ENCODE measurements at regions not wholly inside any gene's neighbourhood (a gene's known extent, or its start where the extent isn't known, plus 50 kb on each side); places are given as distances from the start of the nearest gene placed in this dataset.

GRCh38 chr1:113281550-113281949 lies 108.8 kb upstream of the MAGI3 start:
- H3K4me1 ChIP-seq = peaks cover 49 to 80% of the 10 kb centered on the region in 2 donors
- peak; percentile 29 to 34 for DNase-seq

GRCh38 chr1:113282008-113282892 lies 108.1 kb upstream of the MAGI3 start:
- Histone ChIP-seq H3K4me1 (peaks cover 42 to 73% of the 10 kb centered on the region in 2 donors), H3K9me3 (no peaks in the 10 kb centered on the region), H3K27me3 (no peaks in the 10 kb centered on the region), H3K36me3 (no peaks in the 10 kb centered on the region), H3K4me3 (replicated peaks in 1 of 3) (no peak overlapping the region), H3K27ac (peak overlapping the region; percentile 18 to 84 (median 80))
- intact Hi-C loops (cut with DNase I) = no loop called here
- 77 to 82% methylated on average over 3 of the region's 3 CpGs for WGBS, 2 donors
- TF ChIP-seq CTCF (IDR thresholded peaks at IDR 0.05) = no peak
- TF ChIP-seq POLR2A (IDR thresholded peaks at IDR 0.05) = no peak
- DNase-seq = no peak

More at GRCh38 chr1:113281550-113281949, 108.8 kb upstream of the MAGI3 start:
- Histone ChIP-seq H3K4me3 (replicated peaks in 1 of 3) (no peak overlapping the region), H3K9me3 (no peaks in the 10 kb centered on the region), H3K27ac (peak overlapping the region; percentile 4 to 84 (median 80)), H3K36me3 (no peaks in the 10 kb centered on the region), H3K27me3 (no peaks in the 10 kb centered on the region)
- intact Hi-C loops (cut with DNase I) = no loop called here
- TF ChIP-seq CTCF (IDR thresholded peaks at IDR 0.05) (no peak), POLR2A (IDR thresholded peaks at IDR 0.05) (no peak)

- WGBS, 2 donors = 85 to 88% methylated on average over 11 of the region's 11 CpGs
- no peak overlapping the region for H3K4me3 ChIP-seq (replicated peaks in 1 of 3)
- H3K36me3 ChIP-seq = no peaks in the 10 kb centered on the region
- intact Hi-C loops (cut with DNase I) = no loop called here
- H3K4me1 ChIP-seq = peaks cover 41 to 67% of the 10 kb centered on the region in 2 donors
- no peak for DNase-seq
- no peak for TF ChIP-seq CTCF (IDR thresholded peaks at IDR 0.05)
- TF ChIP-seq POLR2A (IDR thresholded peaks at IDR 0.05) = no peak
- H3K27ac ChIP-seq = peak overlapping the region; percentile 18 to 84 (median 80)
- H3K9me3 ChIP-seq = no peaks in the 10 kb centered on the region
- no peaks in the 10 kb centered on the region for H3K27me3 ChIP-seq
Measured at GRCh38 chr1:113282893-113283285, 107.4 kb upstream of the MAGI3 start.

- H3K27ac ChIP-seq = peak overlapping the region; percentile 74 to 84 (median 80)
- intact Hi-C loops (cut with DNase I) = no loop called here
- peak; percentile 53 to 56 for DNase-seq
- no peak overlapping the region for H3K4me3 ChIP-seq (replicated peaks in 1 of 3)
- H3K4me1 ChIP-seq = peaks cover 35 to 59% of the 10 kb centered on the region in 2 donors
- H3K27me3 ChIP-seq = no peaks in the 10 kb centered on the region
- no peaks in the 10 kb centered on the region for H3K36me3 ChIP-seq
- peak in 1 of 2 donors; percentile 24 for TF ChIP-seq POLR2A (IDR thresholded peaks at IDR 0.05)
- TF ChIP-seq CTCF (IDR thresholded peaks at IDR 0.05) = no peak
- H3K9me3 ChIP-seq = no peaks in the 10 kb centered on the region
Measured at GRCh38 chr1:113283914-113284313, 106.4 kb upstream of the MAGI3 start.

GRCh38 chr1:113286156-113286555 lies 104.2 kb upstream of the MAGI3 start:
- Histone ChIP-seq H3K27ac (no peak overlapping the region), H3K27me3 (no peaks in the 10 kb centered on the region), H3K36me3 (no peaks in the 10 kb centered on the region), H3K9me3 (no peaks in the 10 kb centered on the region), H3K4me1 (peaks cover 14 to 36% of the 10 kb centered on the region in 2 donors), H3K4me3 (replicated peaks in 1 of 3) (no peak overlapping the region)
- no peak for TF ChIP-seq POLR2A (IDR thresholded peaks at IDR 0.05)
- no peak for TF ChIP-seq CTCF (IDR thresholded peaks at IDR 0.05)
- intact Hi-C loops (cut with DNase I) = no loop called here
- 89 to 100% methylated on average over 1 of the region's 1 CpG for WGBS, 2 donors
- no peak for DNase-seq

Data from thyroid gland (tissue), 4 donors.